Ishikawa (cell line): ENCODE measurements at regions not wholly inside any gene's neighbourhood (a gene's known extent, or its start where the extent isn't known, plus 50 kb on each side); places are given as distances from the start of the nearest gene placed in this dataset.

ENCODE experiments used
- CEBPB ChIP-seq: IDR thresholded peaks from 2 replicates; pipeline ENCODE4 v1.6.1; 2012
- EP300 ChIP-seq: IDR thresholded peaks from 2 replicates; pipeline ENCODE4 v1.6.1; 2012; ENCODE audit warnings: borderline replicate concordance
- FOXM1 ChIP-seq: IDR thresholded peaks from 2 replicates; pipeline ENCODE4 v1.6.1; 2012; ENCODE audit warnings: low read depth, borderline replicate concordance
- RAD21 ChIP-seq: IDR thresholded peaks from 2 replicates; pipeline ENCODE4 v1.6.1; 2012; ENCODE audit warnings: low read depth
- TAF1 ChIP-seq: IDR thresholded peaks from 2 replicates; pipeline ENCODE4 v1.6.1; 2012; ENCODE audit warnings: low read depth, mild to moderate bottlenecking
- TEAD4 ChIP-seq: IDR thresholded peaks from 2 replicates; pipeline ENCODE4 v1.6.1; 2012
- USF1 ChIP-seq: IDR thresholded peaks from 2 replicates; pipeline ENCODE4 v1.6.1; 2012
- YY1 ChIP-seq: IDR thresholded peaks from 2 replicates; pipeline ENCODE4 v1.6.1; 2012; ENCODE audit warnings: low read depth
- ZBTB7A ChIP-seq: IDR thresholded peaks from 2 replicates; pipeline ENCODE4 v1.6.1; 2012; ENCODE audit warnings: low read depth

DNA sequence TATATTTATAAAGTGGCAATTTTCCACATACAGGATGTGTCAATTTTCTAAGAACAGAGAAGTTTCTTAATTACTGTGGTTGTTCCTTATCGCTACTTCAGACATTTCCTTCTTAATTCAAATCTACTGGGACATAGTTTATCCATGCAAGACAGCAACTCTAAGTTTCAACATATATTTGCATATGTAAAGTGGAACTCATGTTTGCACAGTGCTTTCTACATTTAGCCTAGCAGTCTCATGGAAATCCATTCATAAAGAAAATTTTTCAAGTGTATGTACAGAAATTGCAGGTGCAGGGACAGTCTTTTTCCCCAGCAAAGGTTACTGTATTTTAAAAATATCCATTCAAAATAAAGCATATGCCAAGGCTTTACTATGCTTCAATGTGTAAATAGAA, 956.7 kb upstream of the SEL1L start:
- no peak for TF ChIP-seq EP300
- no peak for TF ChIP-seq ZBTB7A
- TF ChIP-seq TEAD4 = no peak
- no peak for TF ChIP-seq YY1
- TF ChIP-seq TAF1 = no peak
- TF ChIP-seq USF1 = no peak
- TF ChIP-seq CEBPB = no peak
- no peak for TF ChIP-seq RAD21
- TF ChIP-seq FOXM1 = no peak
